ENCODE measurements at regions not wholly inside any gene's neighbourhood (a gene's known extent, or its start where the extent isn't known, plus 50 kb on each side); places are given as distances from the start of the nearest gene placed in this dataset.

DNA sequence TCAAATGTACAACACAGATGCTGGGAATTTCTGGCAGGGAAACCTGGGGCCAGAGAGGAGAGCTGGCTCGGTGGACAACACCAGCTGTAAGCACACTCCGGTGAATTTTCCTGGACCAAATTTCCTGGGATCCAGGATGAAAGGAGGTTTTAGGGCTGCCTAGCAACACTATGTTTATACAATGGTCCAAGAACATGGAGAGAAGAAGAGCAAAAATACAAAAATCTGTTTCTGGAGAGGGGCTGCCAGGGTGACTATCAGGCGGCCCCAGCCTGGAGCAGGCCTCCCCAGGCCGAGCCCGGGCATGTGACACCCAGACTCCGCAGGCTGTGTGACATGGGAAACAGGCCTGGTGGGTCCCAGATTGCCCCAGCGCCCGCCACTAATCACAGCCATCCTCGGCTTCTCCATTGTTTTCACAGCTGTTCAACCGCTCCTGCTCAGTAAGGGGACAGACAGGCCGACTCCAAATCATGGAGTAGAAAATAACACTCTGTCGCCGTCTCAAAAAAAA lies 336.0 kb upstream of the NFIA start:
- TF ChIP-seq, protein P1, sequence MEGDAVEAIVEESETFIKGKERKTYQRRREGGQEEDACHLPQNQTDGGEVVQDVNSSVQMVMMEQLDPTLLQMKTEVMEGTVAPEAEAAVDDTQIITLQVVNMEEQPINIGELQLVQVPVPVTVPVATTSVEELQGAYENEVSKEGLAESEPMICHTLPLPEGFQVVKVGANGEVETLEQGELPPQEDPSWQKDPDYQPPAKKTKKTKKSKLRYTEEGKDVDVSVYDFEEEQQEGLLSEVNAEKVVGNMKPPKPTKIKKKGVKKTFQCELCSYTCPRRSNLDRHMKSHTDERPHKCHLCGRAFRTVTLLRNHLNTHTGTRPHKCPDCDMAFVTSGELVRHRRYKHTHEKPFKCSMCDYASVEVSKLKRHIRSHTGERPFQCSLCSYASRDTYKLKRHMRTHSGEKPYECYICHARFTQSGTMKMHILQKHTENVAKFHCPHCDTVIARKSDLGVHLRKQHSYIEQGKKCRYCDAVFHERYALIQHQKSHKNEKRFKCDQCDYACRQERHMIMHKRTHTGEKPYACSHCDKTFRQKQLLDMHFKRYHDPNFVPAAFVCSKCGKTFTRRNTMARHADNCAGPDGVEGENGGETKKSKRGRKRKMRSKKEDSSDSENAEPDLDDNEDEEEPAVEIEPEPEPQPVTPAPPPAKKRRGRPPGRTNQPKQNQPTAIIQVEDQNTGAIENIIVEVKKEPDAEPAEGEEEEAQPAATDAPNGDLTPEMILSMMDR (IDR thresholded peaks at IDR 0.05): no peak
- no peaks in the 10 kb centered on the region for H3K4me1 ChIP-seq
- intact Hi-C loops (cut with DNase I): no loop called here
- no peaks in the 10 kb centered on the region for H3K27me3 ChIP-seq
- H3K9me3 ChIP-seq: no peaks in the 10 kb centered on the region
- no peaks in the 10 kb centered on the region for H3K36me3 ChIP-seq
- no peak overlapping the region for H3K27ac ChIP-seq
- no peak for DNase-seq
- H3K4me3 ChIP-seq: no peak overlapping the region
- H3K9ac ChIP-seq (ENCODE audit: low read depth in 2 of 2, low read length in 2 of 2): no peak overlapping the region

DNA sequence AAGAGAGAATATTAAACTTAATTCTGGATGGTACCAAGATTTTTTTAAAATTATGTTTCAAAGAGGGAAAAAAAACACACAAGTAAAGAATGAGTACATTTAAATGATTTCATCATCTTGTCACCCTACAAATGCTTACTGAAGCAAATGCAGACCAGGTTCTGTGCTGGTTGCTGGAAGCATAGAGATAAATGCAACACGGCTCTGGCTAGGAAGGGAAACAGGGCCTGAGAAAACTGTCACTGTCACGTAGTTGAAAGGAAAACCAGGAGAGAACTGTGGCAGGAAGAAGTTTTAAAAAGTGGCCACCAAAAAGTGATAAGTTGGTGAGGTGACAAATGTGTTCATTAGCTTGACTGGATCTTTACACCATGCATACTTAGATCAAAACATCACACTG lies 336.9 kb upstream of the NFIA start:
- Histone ChIP-seq H3K4me3 (no peak overlapping the region), H3K9me3 (no peaks in the 10 kb centered on the region), H3K9ac (ENCODE audit: low read depth in 2 of 2, low read length in 2 of 2) (no peak overlapping the region), H3K27ac (no peak overlapping the region), H3K4me1 (no peaks in the 10 kb centered on the region), H3K36me3 (no peaks in the 10 kb centered on the region), H3K27me3 (no peaks in the 10 kb centered on the region)
- no peak for DNase-seq
- TF ChIP-seq, protein P1 (IDR thresholded peaks at IDR 0.05): no peak
- intact Hi-C loops (cut with DNase I): no loop called here

DNA sequence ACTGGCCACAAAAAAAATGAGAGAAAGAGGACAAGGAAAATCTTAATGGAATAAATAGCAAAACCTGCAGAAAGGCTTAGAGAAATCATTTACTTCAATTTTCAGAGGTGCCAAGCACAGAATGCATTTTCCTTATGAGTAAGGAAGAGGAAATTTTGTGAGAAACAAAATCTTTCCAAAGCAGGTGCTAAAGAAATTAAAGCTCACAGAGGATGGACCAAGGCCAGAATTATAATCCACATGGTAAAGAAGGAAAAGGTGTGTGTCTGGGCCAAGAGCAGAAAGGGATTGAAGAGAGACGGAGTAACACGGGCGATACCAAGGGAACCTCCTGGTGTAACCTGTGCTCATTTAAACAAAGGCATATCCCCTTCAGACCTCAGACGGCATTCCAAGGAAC lies 340.0 kb upstream of the NFIA start:
- Histone ChIP-seq H3K9me3 (no peaks in the 10 kb centered on the region), H3K4me3 (no peak overlapping the region), H3K9ac (ENCODE audit: low read depth in 2 of 2, low read length in 2 of 2) (no peak overlapping the region), H3K27ac (no peak overlapping the region), H3K27me3 (no peaks in the 10 kb centered on the region), H3K36me3 (no peaks in the 10 kb centered on the region), H3K4me1 (no peaks in the 10 kb centered on the region)
- TF ChIP-seq, protein P1 (IDR thresholded peaks at IDR 0.05): no peak
- DNase-seq: no peak
- intact Hi-C loops (cut with DNase I): no loop called here

DNA sequence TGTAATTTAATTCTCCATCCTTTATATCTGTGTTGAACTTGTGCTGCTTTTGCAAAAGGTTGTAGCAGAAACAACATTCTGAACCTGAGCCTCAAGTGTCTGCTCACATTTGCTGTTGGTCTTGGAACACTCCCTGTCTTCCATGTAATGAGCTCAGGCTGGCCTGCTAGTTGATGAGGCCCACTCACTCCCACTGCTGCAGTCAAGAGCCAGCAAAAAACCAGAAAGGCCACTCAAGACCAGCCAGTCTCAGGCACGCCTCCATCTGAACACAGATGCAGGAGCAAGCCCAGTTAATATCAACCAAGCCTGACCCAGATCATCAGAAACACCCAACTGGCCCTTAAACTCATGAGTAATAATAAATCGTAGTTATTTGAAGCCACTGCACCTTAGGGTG lies 342.2 kb upstream of the NFIA start:
- H3K4me1 ChIP-seq: no peaks in the 10 kb centered on the region
- DNase-seq: no peak
- no peak overlapping the region for H3K4me3 ChIP-seq
- no peaks in the 10 kb centered on the region for H3K36me3 ChIP-seq
- H3K27me3 ChIP-seq: no peaks in the 10 kb centered on the region
- TF ChIP-seq, protein P1 (IDR thresholded peaks at IDR 0.05): no peak
- H3K9ac ChIP-seq (ENCODE audit: low read depth in 2 of 2, low read length in 2 of 2): no peak overlapping the region
- H3K27ac ChIP-seq: no peak overlapping the region
- no peaks in the 10 kb centered on the region for H3K9me3 ChIP-seq
- intact Hi-C loops (cut with DNase I): no loop called here

DNA sequence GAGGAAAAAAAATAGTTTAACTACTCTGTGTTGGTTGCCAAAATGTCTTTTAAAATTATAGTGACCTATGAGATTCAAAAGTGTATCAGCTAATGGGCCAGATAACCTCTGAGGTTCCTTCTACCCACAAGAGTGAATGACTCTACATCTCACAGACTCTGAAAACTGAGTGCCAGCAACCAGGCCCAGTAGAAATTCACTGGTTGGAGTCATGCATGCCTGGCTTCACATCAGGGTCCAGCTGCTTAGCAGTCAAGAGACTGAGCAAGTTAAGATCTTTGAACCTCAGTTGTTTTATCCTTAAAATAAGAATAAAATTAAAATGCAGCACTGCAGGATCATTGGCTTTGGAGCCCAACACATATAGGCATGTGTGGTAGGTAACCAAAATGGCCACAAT lies 342.6 kb upstream of the NFIA start:
- no peak overlapping the region for H3K9ac ChIP-seq (ENCODE audit: low read depth in 2 of 2, low read length in 2 of 2)
- no peaks in the 10 kb centered on the region for H3K36me3 ChIP-seq
- no peaks in the 10 kb centered on the region for H3K9me3 ChIP-seq
- H3K4me1 ChIP-seq: no peaks in the 10 kb centered on the region
- no peak for DNase-seq
- TF ChIP-seq, protein P1 (IDR thresholded peaks at IDR 0.05): no peak
- no peak overlapping the region for H3K4me3 ChIP-seq
- intact Hi-C loops (cut with DNase I): no loop called here
- H3K27me3 ChIP-seq: no peaks in the 10 kb centered on the region
- H3K27ac ChIP-seq: no peak overlapping the region

DNA sequence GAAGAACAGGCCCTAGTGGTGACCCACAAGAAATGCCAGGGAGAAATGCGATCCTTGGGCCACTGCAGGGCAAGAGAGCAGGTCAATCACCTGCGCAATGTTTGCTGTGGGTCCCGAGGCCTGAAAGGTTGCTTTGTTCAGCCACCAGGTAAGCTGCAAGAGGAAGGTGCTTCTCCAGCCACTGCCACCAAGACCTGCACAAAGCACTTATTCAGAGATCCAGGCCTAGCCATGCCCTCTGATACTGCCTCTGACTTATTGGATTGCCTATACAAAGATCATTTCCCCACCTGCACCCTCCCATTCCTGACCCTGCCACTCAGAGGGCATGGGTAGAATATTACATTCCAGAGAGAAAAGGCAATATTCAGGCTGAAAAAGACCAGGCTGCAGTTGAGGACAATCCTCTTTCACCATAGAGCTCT lies 349.4 kb upstream of the NFIA start:
- DNase-seq: no peak
- Histone ChIP-seq H3K9me3 (no peaks in the 10 kb centered on the region), H3K4me3 (no peak overlapping the region), H3K36me3 (no peaks in the 10 kb centered on the region), H3K27me3 (no peaks in the 10 kb centered on the region), H3K4me1 (no peaks in the 10 kb centered on the region), H3K9ac (ENCODE audit: low read depth in 2 of 2, low read length in 2 of 2) (no peak overlapping the region), H3K27ac (no peak overlapping the region)
- intact Hi-C loops (cut with DNase I): no loop called here
- TF ChIP-seq, protein P1 (IDR thresholded peaks at IDR 0.05): no peak
